GM19438 (cell line): ENCODE measurements at regions not wholly inside any gene's neighbourhood (a gene's known extent, or its start where the extent isn't known, plus 50 kb on each side); places are given as distances from the start of the nearest gene placed in this dataset.
"Not testable (repeated sequence)": the region's sequence is repeated elsewhere in the genome, so short reads cannot be mapped to it uniquely, and the experiment has no call there.

Experiments
- ATAC-seq: cut with Tn5 transposase; IDR thresholded peaks from one replicate; pipeline ENCODE4 v1.9.1; 2021; ENCODE audit warnings: low read depth; ENCODE audit not compliant: unreplicated experiment

DNA sequence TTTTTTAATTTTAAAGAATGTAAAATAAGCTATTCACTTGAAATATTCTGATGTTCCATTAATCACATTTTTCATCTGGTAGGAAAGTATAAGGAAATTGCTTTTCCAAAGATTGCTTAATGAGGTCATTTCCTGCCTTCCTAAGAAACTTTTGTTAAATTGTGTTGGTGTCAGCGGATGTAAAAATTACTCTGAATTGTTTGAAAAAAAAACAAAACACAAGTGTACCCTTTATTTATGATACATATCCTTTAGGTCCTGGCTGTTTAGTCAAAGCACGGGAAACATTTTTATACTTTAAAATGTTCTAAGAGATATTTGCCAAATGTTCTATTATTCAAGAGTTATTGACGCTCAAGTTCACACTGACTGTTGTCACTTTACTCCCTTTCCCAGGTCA is 1357.4 kb upstream of the GOT2 start:
- ATAC-seq: no peak

DNA sequence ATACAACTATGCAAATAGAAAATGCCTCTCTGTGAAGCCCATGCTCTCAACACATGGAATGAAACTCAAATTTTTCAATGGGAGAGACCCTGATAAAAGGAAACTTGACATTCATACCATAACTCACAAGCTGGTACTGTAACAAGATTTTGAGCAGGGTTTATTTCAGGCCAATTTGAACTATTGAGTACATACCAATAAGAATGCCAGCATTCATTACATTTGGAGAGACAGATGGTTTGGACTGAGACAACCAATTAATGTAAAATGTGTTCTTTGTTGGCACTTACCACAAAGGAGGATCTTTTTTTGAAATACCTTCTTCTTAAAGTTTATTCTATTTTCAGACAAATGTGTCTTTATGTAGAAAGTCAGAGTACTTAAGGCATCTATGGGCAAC is 1357.0 kb upstream of the GOT2 start:
- ATAC-seq: no peak

DNA sequence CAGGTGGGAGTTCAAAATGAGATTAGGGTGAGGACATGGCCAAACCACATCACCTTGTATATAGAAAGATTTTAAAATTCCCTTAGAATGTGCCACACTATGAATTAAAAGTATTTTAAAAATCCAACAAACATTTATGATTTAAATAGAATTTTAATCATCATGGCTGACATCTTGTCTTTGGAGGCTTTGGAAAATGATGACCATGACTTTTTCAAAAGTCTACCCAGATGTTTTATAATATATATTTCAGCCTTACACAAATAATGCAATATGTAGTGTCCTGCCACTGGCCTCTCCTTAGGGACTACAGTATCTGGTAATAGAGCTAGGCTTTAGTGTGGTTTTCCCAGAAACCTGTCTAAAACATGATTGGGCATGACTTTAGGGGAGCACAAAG is 1353.4 kb upstream of the GOT2 start:
- ATAC-seq: no peak

DNA sequence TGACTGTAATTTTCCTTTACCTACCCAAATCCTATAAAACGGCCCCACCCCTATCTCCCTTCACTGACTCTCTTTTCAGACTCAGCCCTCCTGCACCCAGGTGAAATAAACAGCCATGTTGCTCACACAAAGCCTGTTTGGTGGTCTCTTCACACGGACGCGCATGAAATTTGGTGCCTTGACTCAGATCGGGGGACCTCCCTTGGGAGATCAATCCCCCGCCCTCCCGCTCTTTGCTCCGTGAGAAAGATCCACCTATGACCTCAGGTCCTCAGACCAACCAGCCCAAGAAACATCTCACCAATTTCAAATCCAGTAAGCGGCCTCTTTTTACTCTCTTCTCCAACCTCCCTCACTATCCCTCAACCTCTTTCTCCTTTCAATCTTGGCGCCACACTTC is 1344.7 kb upstream of the GOT2 start:
- not testable (repeated sequence) for ATAC-seq

DNA sequence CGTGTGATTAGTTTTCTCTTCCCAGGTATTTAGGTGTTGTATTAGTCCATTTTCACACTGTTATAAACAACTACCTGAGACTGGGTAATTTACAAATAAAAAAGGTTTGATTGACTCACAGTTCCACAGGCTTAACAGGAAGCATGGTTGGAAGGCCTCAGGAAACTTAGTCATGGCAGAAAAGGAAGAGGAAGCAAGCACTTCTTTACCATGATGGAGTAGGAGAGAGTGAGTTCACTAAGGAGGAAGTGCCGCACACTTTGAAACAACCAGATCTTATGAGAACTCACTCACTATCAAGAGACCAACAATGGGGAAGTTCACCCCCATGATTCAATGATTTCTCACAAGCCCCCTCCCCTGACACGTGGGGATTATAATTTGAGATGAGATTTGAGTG is 1343.7 kb upstream of the GOT2 start:
- ATAC-seq: no peak

DNA sequence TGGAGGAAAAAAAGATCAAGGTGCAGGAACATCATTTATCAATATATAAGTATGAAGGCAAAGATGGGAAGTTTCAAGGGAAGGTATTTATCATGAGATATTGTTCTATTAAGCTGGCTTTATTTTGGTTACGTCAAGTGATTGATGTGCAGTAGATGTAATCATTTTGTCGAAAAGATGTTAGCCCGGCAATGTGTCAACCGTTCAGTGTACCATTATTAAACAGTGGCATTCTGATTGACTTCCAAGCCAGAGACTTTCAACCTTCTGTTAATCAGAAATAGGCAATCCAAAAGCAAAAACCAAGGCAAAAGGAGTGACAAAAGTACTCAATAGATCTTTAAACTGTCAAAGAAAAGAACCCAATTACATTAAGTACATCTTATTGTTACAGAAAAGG is 1340.3 kb upstream of the GOT2 start:
- ATAC-seq: no peak

DNA sequence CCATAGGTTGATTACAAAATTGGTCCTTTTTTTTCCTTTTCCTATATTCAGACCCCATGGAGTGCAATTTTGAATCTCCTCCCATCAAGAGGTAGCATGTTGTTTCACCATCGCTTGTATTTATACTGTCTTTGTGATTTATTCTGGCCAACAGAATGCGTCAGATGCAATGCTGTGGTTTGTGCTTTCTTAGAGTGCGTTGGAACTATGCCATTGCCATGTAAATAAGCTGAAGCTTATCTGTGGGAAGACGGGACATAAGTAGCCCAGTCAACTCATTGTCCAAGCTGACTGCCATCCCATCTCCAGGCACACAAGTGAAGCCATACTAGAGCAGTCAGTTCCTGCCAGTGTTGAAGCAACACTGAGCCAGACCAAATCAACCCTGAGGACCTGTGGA is 1339.3 kb upstream of the GOT2 start:
- ATAC-seq: no peak

DNA sequence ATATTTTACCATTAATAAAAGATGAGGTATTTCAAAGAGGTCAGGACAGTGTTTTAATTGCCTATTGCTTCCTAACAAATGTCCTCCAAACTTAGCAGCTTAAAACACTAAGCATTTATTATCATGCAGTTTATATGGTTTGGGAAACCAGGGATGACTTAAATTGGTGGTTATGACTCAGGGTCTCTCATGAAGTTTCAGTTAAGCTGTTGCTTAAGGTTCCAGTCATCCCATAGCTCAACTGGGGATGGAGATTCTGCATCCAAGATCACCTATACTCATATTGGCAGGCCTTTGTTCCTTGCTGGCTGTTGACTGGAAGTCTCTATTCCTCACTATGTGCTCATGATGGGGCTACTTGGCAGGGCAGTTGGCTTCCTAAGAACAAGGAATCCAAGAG is 1329.9 kb upstream of the GOT2 start:
- ATAC-seq: no peak

DNA sequence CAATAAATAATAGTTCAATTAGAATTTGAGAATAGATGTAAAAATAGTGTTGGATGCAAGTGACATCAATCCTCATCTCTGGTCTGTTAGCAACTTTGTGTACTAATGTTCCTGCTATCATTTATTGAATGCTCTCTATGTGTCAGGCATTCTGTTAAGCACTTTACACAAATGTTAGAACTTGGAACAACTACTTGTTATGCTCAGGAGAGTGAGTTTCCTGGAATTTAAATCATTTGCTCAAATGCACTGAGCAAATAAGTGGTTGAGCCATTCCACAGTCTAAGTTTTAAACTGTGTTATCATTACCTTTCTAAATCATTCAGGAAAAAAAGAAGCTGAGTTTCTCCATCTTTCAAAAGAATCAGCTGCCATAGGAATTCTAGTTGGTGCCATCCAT is 1327.3 kb upstream of the GOT2 start:
- no peak for ATAC-seq

DNA sequence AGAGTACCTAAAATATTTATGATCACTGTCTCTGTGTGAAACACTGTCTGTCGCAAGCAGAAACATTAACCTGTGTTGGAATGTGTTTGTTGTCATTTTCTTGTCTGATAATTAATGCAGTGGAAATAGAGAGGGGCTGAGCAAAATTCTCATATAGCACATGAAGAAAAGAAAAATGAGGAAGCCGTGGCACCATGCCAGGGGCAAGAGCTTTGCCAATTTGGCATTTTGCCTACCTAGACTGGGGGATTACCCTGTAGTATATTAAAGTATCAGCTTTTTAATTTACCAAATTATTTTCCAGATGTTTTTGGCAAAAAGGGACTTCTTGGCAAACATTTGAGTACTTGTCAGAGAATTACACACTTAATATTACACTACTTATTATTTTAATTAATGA is 1326.6 kb upstream of the GOT2 start:
- no peak for ATAC-seq

DNA sequence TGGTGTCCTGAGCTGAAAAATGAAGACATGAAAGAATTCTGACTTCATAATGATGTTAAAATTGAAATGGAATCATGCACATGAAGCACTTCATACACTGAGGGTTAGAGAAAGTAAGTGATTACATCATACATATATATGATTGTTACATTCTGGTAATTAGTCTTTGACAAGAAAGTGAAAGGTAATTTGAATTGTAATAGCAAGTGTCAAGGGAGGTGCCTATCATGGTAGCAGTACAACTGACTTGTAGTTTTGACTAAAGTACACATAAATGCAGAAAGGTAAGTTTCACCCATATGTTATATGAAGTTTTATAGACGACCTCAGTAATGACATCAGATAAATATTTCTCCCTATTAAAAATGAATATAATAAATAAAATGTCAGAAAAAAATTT is 1325.0 kb upstream of the GOT2 start:
- ATAC-seq: no peak

DNA sequence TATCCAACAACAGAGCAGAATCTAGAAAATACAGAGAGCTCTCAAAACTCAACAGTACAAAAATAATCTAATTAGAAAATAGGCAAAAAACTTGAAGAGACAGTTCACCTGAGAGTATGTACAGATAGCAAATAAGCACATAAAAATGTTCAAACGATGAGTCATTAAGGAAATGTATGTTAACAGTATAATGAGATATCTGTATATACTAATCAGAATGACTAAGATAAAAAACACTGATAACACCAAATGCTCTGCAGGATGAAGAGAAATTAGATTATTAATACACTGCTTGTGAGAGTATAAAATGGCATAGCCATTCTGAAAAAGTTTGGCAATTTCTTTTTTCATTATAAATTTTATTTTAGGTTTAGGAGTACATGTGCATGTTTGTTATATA is 1307.6 kb upstream of the GOT2 start:
- ATAC-seq: no peak

DNA sequence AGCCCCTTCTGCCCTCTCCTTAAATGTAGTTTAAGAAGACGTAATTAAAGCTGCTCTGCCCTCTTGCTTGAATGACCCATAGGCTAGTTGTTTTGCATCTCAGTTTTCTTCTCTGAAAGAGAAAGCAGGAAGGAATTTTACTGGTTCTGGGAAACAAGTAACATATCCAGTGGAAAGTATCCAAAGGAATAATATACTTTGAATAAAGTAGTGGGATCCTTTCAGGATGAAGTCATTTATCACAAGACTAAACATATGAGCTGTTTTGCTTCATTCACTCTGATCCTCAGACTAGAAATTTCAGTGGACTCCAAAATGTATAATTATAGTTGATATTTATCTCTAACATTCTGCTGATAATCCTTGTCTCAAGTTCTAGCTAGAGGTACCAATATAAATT is 1297.6 kb upstream of the GOT2 start:
- ATAC-seq: no peak

DNA sequence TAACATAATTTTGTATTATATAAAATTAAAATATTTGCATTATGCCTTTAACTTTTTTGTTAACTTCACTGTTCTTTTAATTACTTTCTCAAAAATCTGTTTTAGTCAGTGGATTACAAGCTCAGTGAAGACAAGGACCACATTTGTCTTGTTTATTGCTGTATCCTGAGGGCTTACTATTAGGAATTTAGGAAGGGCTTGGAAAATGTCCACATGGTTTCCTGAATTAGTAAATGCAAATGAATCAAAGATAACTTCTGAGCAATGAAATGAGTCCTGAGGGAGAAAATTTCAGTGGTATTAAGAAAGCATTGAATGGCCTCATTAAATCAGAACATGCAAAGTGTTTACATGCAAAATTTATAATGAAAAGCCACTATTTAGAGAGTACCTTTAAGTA is 1293.2 kb upstream of the GOT2 start:
- ATAC-seq: no peak

DNA sequence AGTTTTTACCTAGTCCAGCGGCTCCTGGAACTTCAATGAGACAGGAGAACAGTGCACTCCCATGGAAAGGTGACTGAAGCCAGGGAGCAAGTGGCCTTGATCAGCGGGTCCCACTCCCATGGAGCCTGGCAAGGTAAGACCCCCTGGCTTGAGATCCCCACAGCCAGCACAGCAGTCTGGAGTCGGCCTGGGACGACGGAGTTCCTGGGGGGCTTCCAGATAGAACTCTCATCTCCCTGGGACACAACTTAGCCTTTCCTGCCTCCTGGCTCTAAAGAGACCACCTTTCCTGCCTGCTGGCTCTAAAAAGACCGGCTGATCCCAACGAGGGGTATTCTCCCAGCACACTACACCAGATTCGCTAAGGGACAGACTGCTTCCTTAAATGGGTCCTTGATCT is 1279.0 kb upstream of the GOT2 start:
- ATAC-seq: no peak

DNA sequence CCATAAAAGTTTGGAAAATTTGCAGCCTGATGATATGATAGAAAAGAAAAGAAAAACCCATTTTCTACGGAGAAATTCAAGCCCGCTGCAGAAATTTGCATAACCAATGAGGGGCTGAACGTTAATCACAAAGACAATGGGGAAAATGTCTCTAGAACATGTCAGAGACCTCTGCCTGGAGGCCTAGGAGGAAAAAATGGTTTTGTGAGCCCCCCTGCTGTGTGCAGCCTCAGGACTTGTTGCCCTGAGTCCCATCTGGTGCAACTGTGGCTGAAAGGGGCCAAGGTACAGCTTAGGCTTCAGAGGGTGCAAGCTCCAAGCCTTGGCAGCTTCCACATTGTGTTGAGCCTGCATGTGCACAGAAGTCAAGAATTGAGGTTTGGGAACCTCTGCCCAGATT is 1267.4 kb upstream of the GOT2 start:
- ATAC-seq: no peak

DNA sequence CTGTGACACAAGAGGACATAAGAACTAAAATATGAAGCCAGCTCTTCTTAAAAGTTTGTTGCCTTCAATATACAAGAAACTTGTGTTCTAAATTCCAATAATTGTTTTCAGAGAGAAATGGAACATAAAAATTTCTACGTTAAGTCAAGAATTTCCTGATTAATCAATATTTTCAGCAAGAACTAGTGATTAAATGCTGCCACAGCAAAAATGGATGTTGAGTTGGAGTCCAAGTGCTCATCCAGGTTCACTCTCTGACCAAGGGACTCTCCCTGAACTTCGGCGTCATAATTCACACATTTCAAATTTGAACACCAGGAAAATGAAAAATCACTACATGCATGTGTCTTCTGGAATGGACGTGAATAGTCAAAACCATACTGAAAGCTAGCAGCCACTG is 1263.6 kb upstream of the GOT2 start:
- ATAC-seq: no peak

DNA sequence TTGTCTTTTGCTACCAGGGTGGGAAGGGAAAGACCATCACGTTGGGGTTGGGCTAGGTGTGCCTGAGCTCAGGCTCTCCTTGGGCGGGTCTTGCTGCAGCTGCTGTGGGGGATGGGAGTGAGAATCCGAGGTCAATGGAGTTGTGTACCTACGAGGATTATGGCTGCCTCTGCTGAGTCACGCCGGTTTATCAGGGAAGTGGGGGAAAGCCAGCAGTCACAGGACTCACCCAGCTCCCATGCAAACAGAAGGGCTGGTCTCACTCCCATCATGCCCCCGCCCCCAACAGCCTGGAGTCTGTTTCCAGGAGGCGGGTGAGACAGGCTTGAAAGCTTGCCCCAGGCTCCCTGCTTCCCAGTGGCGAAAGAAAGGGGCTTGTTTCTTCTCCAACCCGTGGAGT is 1259.0 kb upstream of the GOT2 start:
- no peak for ATAC-seq

DNA sequence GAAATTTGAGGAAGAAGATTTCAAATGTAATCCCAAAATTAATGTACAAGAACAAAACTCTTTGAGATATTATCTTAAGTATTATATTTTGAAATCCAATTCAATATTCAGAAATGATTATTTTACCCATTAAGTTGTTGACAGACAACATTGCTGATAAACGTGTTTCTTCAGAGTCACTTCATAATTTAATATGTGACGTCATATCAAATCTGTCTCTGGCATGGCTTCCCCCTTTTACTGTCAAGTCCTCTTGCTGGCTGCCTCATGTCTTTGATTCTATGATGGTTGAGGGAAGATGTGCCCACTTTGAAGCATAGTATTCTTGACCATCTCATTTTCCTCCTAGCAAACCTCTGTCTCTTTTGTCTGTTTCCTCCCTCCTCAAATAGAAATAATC is 1257.1 kb upstream of the GOT2 start:
- no peak for ATAC-seq

DNA sequence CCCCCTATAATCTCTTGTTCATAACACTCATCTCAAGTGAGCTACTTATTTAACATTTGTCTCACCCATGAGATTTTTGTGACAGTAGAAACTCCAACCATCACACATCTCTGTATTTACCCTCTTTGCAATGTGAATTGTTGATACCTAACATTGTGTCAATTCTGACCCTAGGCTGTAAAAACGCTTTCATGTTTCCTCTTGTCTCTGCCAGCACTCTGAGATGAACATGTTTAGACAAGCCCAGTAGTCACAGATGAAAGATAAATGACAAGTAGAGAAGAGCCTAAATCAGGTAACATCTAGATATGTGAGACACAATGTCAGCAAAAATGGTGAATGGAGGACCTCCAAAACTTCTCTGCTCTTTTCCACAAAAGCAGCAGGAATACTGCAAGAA is 1254.5 kb upstream of the GOT2 start:
- no peak for ATAC-seq

DNA sequence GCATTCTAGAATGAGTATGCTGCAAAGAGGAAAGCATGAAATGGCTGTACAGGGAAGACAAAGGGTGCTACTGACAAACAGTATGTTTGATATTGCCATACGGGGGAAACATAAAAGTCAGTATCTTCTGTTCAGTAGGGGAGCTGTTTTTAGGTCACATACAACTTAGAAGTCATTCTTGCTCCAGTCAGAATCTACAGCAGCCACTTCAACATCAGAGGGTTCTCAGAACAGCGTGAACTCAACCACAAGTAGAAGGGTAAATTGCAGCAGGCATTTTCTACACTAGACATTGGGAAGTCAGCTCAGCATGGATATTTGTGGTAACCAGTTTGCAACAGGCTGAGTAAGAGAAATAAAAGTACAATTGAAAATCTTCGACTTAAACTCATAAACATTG is 1241.8 kb upstream of the GOT2 start:
- no peak for ATAC-seq

DNA sequence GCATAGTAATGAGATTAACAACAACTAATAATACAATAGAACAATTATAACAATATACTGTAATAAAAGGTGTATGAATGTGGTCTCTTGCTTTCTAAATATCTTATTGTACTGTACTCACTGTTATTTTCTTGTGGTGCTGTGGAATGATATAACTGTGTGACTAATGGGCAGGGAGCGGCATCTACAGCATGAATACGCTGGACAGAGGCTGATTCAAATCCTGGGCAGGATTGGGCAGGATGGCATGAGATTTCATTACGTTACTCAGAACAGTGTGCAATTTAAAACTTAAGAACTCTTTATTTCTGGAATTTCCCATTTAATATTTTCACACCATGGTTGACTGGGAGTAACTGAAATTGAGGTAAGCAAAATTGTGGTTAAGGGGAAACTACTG is 1239.8 kb upstream of the GOT2 start:
- no peak for ATAC-seq

DNA sequence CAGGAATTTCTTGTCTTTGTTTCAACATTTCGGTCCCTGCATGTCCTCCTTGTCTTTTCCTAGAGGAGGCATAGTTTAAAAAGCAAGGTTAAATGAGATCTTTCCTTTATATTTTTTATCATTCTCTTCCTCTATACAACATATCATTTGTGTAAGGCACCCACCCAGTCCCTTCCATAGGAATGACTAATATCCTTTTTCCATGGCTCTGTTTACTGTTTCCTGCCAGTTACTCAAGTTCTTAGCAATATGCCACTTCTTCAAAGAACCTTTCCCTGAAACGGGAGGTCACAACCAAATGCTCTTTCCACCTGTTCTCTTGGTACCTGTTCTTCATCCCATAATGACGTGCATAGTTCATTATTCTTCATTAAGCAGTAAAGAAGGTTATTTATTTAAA is 1237.1 kb upstream of the GOT2 start:
- ATAC-seq: no peak
